ENCODE measurements at regions not wholly inside any gene's neighbourhood (a gene's known extent, or its start where the extent isn't known, plus 50 kb on each side); places are given as distances from the start of the nearest gene placed in this dataset.
A peak's percentile ranks its signal among the peaks of the same experiment; 100 is the strongest.

DNA sequence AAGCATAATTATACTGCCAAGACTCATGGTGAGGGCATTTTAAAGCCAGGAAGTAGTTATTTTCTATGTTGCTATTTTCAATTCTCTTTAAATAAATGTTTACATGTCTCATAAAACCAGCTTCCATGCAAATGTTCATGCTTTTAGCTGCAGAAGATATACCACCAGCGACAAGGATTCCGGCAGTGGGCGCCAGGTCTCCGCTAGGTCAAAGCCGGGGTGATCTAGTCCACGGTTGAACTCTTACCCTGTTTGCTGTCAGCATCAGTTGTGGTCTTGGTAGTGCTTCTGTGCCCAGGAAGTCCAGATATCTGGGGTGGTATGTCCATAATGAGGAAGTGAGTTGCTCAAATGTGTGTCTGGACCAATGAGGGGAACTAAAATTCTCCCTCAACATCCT is 265.7 kb downstream of the BRD1 start:
- intact Hi-C loops (cut with DNase I) = no loop called here
- 84 to 89% (median 86%) methylated on average over 6 of the region's 6 CpGs for WGBS, 3 donors
- no peak for DNase-seq
- Histone ChIP-seq H3K4me1 (ENCODE audit: insufficient read depth) (no peaks in the 10 kb centered on the region), H3K4me3 (no peak overlapping the region), H3K27ac (no peak overlapping the region), H3K9me3 (no peaks in the 10 kb centered on the region), H3K36me3 (no peaks in the 10 kb centered on the region), H3K27me3 (no peaks in the 10 kb centered on the region)
- no peak for TF ChIP-seq EP300 (IDR thresholded peaks at IDR 0.05)
- TF ChIP-seq, protein P1, sequence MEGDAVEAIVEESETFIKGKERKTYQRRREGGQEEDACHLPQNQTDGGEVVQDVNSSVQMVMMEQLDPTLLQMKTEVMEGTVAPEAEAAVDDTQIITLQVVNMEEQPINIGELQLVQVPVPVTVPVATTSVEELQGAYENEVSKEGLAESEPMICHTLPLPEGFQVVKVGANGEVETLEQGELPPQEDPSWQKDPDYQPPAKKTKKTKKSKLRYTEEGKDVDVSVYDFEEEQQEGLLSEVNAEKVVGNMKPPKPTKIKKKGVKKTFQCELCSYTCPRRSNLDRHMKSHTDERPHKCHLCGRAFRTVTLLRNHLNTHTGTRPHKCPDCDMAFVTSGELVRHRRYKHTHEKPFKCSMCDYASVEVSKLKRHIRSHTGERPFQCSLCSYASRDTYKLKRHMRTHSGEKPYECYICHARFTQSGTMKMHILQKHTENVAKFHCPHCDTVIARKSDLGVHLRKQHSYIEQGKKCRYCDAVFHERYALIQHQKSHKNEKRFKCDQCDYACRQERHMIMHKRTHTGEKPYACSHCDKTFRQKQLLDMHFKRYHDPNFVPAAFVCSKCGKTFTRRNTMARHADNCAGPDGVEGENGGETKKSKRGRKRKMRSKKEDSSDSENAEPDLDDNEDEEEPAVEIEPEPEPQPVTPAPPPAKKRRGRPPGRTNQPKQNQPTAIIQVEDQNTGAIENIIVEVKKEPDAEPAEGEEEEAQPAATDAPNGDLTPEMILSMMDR (IDR thresholded peaks at IDR 0.05) = no peak
- TF ChIP-seq POLR2A (IDR thresholded peaks at IDR 0.05) = no peak

DNA sequence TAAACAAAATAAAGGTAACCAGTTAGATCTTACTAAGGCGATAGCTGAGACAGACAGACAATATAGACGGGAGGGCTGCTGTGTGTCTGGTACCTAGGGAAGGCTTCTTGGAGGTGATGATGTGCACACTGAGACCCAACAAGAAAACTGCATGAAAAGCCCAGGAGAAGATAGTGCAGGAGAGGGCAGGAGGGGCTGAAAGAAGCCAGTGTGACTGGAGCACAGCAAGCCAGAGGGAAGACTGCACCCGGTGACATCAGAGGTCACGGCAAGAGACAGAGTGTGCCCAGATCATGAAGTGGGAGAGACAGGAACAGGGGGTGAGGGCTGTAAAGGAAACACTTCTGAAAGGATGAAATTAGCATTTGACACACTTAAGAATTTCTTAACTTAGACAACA is 266.3 kb downstream of the BRD1 start:
- TF ChIP-seq EP300 (IDR thresholded peaks at IDR 0.05) = no peak
- TF ChIP-seq, protein P1 (IDR thresholded peaks at IDR 0.05) = no peak
- no peak for TF ChIP-seq POLR2A (IDR thresholded peaks at IDR 0.05)
- no peak overlapping the region for H3K27ac ChIP-seq
- no peak for DNase-seq
- intact Hi-C loops (cut with DNase I) = no loop called here
- no peaks in the 10 kb centered on the region for H3K36me3 ChIP-seq
- no peaks in the 10 kb centered on the region for H3K9me3 ChIP-seq
- no peak overlapping the region for H3K4me3 ChIP-seq
- WGBS, 3 donors = 73 to 85% (median 82%) methylated on average over 4 of the region's 4 CpGs
- no peaks in the 10 kb centered on the region for H3K27me3 ChIP-seq
- no peaks in the 10 kb centered on the region for H3K4me1 ChIP-seq (ENCODE audit: insufficient read depth)

DNA sequence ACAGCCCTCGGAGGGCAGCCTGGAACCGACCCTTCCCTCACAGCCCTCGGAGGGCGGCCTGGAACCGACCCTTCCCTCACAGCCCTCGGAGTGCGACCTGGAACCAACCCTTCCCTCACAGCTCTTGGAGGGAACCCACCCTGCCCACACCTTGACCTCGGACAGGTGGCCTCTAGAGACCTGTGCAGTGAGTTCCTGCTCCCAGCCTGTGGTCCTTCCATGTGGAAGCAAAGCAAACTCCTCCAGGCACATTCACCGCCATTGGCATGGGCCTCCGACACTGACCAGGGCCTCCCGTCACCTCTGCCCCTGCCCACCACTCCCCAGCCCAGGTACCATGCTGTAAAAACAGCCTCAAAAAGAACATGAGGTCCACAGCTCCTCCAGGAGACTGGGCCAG is 272.1 kb downstream of the BRD1 start:
- Histone ChIP-seq H3K4me1 (ENCODE audit: insufficient read depth) (no peaks in the 10 kb centered on the region), H3K9me3 (peaks cover 0 to 9% of the 10 kb centered on the region in 2 donors), H3K36me3 (no peaks in the 10 kb centered on the region), H3K27ac (no peak overlapping the region), H3K4me3 (no peak overlapping the region), H3K27me3 (no peaks in the 10 kb centered on the region)
- WGBS, 3 donors = 90 to 92% (median 90%) methylated on average over 11 of the region's 11 CpGs
- TF ChIP-seq EP300 (IDR thresholded peaks at IDR 0.05) = no peak
- TF ChIP-seq, protein P1 (IDR thresholded peaks at IDR 0.05) = no peak
- intact Hi-C loops (cut with DNase I) = no loop called here
- DNase-seq = peak in 1 of 5 donors; percentile 11

DNA sequence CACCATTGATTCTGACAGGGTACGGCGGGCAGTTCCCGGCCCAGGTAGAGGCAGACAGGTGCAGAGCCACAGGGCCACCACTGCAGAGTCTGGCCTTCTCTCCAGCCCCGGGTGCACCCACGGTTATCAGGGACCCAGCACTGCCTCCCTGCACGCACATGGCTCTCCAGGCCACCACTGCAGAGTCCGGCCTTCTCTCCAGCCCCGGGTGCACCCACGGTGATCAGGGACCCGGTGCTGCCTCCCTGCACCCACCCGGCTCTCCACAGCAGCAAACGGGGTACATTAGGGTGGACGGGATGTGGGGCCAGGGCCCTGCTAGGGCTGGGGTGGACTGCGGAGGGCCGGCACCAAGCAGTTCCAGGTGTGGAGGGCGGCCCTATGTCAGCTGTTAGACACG is 272.9 kb downstream of the BRD1 start:
- Histone ChIP-seq H3K9me3 (peaks cover 0 to 9% of the 10 kb centered on the region in 2 donors), H3K4me1 (ENCODE audit: insufficient read depth) (no peaks in the 10 kb centered on the region), H3K27ac (no peak overlapping the region), H3K27me3 (no peaks in the 10 kb centered on the region), H3K4me3 (no peak overlapping the region), H3K36me3 (no peaks in the 10 kb centered on the region)
- DNase-seq = peak in 1 of 5 donors; percentile 7
- 85 to 90% (median 89%) methylated on average over 10 to 17 of the region's 17 CpGs for WGBS, 3 donors
- intact Hi-C loops (cut with DNase I) = no loop called here
- TF ChIP-seq EP300 (IDR thresholded peaks at IDR 0.05) = no peak
- TF ChIP-seq, protein P1 (IDR thresholded peaks at IDR 0.05) = no peak
- no peak for TF ChIP-seq POLR2A (IDR thresholded peaks at IDR 0.05)

DNA sequence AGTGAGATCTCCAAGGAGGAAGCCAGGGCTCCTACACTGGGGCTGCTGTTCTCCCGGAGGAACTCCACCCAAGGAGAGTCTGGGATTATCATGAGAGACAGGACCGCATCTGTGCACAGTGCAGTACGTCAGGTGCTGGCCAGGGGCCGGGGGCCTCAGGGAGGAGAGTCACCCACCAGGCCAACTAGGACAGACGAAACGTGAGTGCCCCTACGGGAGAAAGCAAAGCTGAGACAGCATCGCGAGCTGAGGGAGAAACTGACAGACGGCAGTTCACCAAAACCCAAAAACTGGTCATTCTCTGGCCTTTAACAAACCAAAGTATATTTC is 273.4 kb downstream of the BRD1 start:
- Histone ChIP-seq H3K4me3 (no peak overlapping the region), H3K27me3 (no peaks in the 10 kb centered on the region), H3K4me1 (ENCODE audit: insufficient read depth) (no peaks in the 10 kb centered on the region), H3K36me3 (no peaks in the 10 kb centered on the region), H3K9me3 (peaks cover 0 to 9% of the 10 kb centered on the region in 2 donors), H3K27ac (no peak overlapping the region)
- TF ChIP-seq, protein P1 (IDR thresholded peaks at IDR 0.05) = no peak
- no peak for TF ChIP-seq POLR2A (IDR thresholded peaks at IDR 0.05)
- TF ChIP-seq EP300 (IDR thresholded peaks at IDR 0.05) = no peak
- peak in 1 of 5 donors; percentile 3 for DNase-seq
- 81 to 87% (median 82%) methylated on average over 10 of the region's 10 CpGs for WGBS, 3 donors
- intact Hi-C loops (cut with DNase I) = no loop called here
